Ascending aorta (tissue), 2 donors: ENCODE measurements at regions not wholly inside any gene's neighbourhood (a gene's known extent, or its start where the extent isn't known, plus 50 kb on each side); places are given as distances from the start of the nearest gene placed in this dataset.

Experiments used
- DNase-seq, 2 donors: peaks; one replicate each; pipeline ENCODE4 v3.0.0-alpha.2; 2019; ENCODE audit warnings: low spot score in 2 of 2
- H3K27ac ChIP-seq, 2 donors: fragments of 200-600 bp; sonication (generic); one replicate each; pipeline ENCODE4 v1.5.1; 2016 to 2017; ENCODE audit warnings: mild to moderate bottlenecking in 1 of 2
- H3K27me3 ChIP-seq: fragments of 200-600 bp; sonication (generic); one replicate; pipeline ENCODE4 v1.5.1; 2017
- H3K36me3 ChIP-seq, 2 donors: fragments of 200-600 bp; sonication (generic); one replicate each; pipeline ENCODE4 v1.5.1; 2016
- H3K4me1 ChIP-seq, 2 donors: fragments of 200-600 bp; sonication (generic); one replicate each; pipeline ENCODE4 v1.5.1; 2016 to 2017; ENCODE audit warnings: mild to moderate bottlenecking in 1 of 2
- H3K4me3 ChIP-seq, 2 donors: fragments of 200-600 bp; sonication (generic); one replicate each; pipeline ENCODE4 v1.5.1; 2016 to 2017; ENCODE audit warnings: mild to moderate bottlenecking in 1 of 2
- H3K9me3 ChIP-seq, 2 donors: fragments of 200-600 bp; sonication (generic); one replicate each; pipeline ENCODE4 v1.5.1; 2016
- CTCF ChIP-seq, 3 experiments: fragments of 200-600 bp in 2 of 3; fragments of 450-650 bp in 1 of 3; sonication (generic) in 2 of 3; IDR thresholded peaks; one replicate each; pipeline ENCODE4 v1.5.1; 2016 to 2019; ENCODE audit warnings: antibody characterized with exemption in 3 of 3, mild to moderate bottlenecking in 1 of 3, moderate library complexity in 1 of 3
- intact Hi-C: fragments of 100-400 bp; cut with DNase I; formaldehyde crosslinking; loops from one replicate; pipeline ENCODE4 v1.15.1; 2023

GRCh38 chr2:59969161-59969560 is 584.3 kb downstream of the BCL11A start:
- no peaks in the 10 kb centered on the region for H3K4me1 ChIP-seq
- intact Hi-C loops, result no loop called here
- no peaks in the 10 kb centered on the region for H3K27me3 ChIP-seq
- H3K27ac ChIP-seq, result no peak overlapping the region
- DNase-seq, result no peak
- H3K9me3 ChIP-seq, result no peaks in the 10 kb centered on the region
- no peak for TF ChIP-seq CTCF (IDR thresholded peaks at IDR 0.05)
- no peak overlapping the region for H3K4me3 ChIP-seq
- H3K36me3 ChIP-seq, result no peaks in the 10 kb centered on the region

DNA sequence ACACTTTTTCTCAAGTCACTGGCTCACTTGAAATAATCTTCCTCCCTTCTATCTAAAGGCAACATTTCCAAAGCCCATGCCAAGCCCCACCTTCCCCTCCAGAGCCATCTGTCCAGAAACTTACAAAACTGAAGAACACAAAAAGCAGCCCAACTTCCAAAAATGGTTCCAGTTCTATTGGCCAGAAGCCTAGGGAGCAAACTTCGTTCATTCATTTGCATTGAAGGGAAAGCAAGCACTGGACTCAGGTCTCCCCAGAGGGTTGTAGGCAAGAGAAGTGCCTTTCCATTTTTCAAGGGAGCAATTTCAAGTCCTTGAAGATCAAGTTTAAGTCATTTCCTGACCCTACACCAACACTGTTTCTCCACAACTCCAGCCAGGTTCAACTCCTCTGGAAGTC is 585.0 kb downstream of the BCL11A start:
- no peak for TF ChIP-seq CTCF (IDR thresholded peaks at IDR 0.05)
- Histone ChIP-seq H3K4me3 (no peak overlapping the region), H3K27ac (no peak overlapping the region), H3K9me3 (no peaks in the 10 kb centered on the region), H3K4me1 (no peaks in the 10 kb centered on the region), H3K36me3 (no peaks in the 10 kb centered on the region), H3K27me3 (no peaks in the 10 kb centered on the region)
- DNase-seq, result no peak
- intact Hi-C loops, result no loop called here

- no peak for TF ChIP-seq CTCF (IDR thresholded peaks at IDR 0.05)
- intact Hi-C loops, result no loop called here
- Histone ChIP-seq H3K4me3 (no peak overlapping the region), H3K36me3 (no peaks in the 10 kb centered on the region), H3K9me3 (no peaks in the 10 kb centered on the region), H3K4me1 (no peaks in the 10 kb centered on the region), H3K27me3 (no peaks in the 10 kb centered on the region), H3K27ac (no peak overlapping the region)
- DNase-seq, result no peak
Observed at GRCh38 chr2:59967691-59968090, 585.8 kb downstream of the BCL11A start.

DNA sequence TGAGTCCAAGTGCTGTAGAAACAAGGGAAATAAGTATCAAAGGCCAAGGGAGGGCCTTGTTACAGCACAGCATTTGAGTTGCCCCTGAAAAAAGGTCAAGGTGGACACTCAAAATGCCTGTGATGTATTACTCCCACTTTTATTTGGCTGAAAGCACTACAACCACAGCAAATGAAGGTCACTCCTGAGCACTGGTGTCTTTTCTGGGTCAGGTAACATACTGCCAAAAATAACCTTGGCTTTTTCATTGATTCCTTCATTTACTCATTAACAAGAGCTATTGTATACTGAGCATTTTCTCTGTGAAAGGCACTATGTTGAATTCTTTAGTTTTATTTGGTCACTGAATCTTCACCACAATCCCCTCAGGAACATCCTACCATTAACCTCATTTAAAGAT is 590.3 kb downstream of the BCL11A start:
- Histone ChIP-seq H3K4me3 (no peak overlapping the region), H3K9me3 (no peaks in the 10 kb centered on the region), H3K36me3 (no peaks in the 10 kb centered on the region), H3K27me3 (no peaks in the 10 kb centered on the region), H3K4me1 (no peaks in the 10 kb centered on the region), H3K27ac (no peak overlapping the region)
- intact Hi-C loops, result no loop called here
- no peak for DNase-seq
- TF ChIP-seq CTCF (IDR thresholded peaks at IDR 0.05), result no peak

- TF ChIP-seq CTCF (IDR thresholded peaks at IDR 0.05), result no peak
- Histone ChIP-seq H3K9me3 (no peaks in the 10 kb centered on the region), H3K4me1 (no peaks in the 10 kb centered on the region), H3K27ac (no peak overlapping the region), H3K27me3 (no peaks in the 10 kb centered on the region), H3K36me3 (no peaks in the 10 kb centered on the region), H3K4me3 (no peak overlapping the region)
- intact Hi-C loops, result no loop called here
- no peak for DNase-seq
Observed at GRCh38 chr2:59961746-59962145, 591.7 kb downstream of the BCL11A start.

GRCh38 chr2:59959944-59960343 is 593.5 kb downstream of the BCL11A start:
- Histone ChIP-seq H3K27me3 (no peaks in the 10 kb centered on the region), H3K36me3 (no peaks in the 10 kb centered on the region), H3K9me3 (no peaks in the 10 kb centered on the region), H3K4me3 (no peak overlapping the region), H3K27ac (no peak overlapping the region), H3K4me1 (no peaks in the 10 kb centered on the region)
- intact Hi-C loops, result no loop called here
- no peak for TF ChIP-seq CTCF (IDR thresholded peaks at IDR 0.05)
- DNase-seq, result no peak
